ENCODE measurements at regions not wholly inside any gene's neighbourhood (a gene's known extent, or its start where the extent isn't known, plus 50 kb on each side); places are given as distances from the start of the nearest gene placed in this dataset.
A peak's percentile ranks its signal among the peaks of the same experiment; 100 is the strongest.

DNA sequence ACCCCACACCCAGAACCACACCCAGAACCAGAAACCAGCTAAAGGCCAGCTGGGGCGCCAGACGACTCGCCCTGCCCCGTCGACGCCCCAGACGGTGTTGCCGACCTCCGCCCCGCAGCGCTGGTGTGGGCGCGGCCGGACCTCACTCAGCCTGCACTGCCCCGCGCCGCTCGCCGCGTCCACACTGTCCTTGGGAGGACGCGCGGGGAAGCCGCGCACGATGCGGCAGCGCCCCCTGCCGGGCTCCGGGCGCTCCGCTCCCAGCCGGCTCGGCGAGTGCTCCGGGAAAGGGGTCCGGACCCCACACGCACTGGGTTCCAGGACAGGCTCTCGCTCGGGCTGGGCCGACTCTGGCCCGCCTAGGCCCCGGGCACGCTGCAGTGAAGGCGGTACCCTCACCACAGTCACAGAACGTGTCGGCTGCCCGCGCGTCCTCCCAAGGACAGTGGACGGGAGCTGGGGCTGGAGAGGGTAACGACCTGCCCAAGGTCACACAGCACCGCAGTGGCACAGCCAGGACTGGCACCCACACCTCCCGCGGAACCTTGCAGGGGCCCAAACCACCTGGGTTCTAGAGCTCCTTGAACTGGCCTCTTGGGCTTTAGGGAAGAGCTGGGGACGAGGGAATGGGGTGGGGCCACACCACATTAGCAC, 90.2 kb downstream of the DMRTA2 start:
- H3K4me3 ChIP-seq (ENCODE audit: low read depth, low read length), result peak overlapping the region; percentile 55
- peak; percentile 28 for DNase-seq (ENCODE audit: low read depth)
- TF ChIP-seq, protein P1, sequence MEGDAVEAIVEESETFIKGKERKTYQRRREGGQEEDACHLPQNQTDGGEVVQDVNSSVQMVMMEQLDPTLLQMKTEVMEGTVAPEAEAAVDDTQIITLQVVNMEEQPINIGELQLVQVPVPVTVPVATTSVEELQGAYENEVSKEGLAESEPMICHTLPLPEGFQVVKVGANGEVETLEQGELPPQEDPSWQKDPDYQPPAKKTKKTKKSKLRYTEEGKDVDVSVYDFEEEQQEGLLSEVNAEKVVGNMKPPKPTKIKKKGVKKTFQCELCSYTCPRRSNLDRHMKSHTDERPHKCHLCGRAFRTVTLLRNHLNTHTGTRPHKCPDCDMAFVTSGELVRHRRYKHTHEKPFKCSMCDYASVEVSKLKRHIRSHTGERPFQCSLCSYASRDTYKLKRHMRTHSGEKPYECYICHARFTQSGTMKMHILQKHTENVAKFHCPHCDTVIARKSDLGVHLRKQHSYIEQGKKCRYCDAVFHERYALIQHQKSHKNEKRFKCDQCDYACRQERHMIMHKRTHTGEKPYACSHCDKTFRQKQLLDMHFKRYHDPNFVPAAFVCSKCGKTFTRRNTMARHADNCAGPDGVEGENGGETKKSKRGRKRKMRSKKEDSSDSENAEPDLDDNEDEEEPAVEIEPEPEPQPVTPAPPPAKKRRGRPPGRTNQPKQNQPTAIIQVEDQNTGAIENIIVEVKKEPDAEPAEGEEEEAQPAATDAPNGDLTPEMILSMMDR (IDR thresholded peaks at IDR 0.05; ENCODE audit: insufficient read depth, low read length), result peak; percentile 56

DNA sequence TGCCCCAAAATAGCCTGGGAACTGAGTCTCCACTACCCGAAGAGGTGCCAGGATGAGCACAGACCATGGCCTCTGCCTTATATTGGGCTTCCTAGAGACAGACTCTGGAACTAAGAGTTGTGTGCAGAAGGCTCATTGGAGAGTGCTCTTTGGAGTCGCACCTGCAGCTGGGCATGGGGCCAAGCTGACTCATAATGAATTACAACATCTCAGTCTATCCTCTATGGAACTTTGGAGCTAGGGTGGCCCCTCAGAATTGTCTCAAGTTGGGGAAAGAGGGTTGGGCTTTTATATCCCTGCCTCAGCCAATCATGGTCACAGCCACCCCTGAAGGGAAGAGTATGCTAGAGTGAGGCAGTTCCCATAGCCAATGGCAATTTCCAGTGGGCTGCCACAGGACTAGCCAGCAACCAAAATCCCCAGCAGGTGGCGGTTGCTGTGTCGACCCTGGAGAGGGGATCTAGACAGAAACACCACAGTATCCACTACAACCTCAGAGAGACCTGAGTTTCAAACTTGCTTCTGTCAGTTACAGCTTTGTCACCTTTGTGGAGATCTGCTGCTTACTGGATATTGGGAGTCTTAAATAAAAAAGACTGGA, 93.8 kb downstream of the DMRTA2 start:
- no peak overlapping the region for H3K4me3 ChIP-seq (ENCODE audit: low read depth, low read length)
- TF ChIP-seq, protein P1 (IDR thresholded peaks at IDR 0.05; ENCODE audit: insufficient read depth, low read length), result no peak
- peak; percentile 2 for DNase-seq (ENCODE audit: low read depth)

DNA sequence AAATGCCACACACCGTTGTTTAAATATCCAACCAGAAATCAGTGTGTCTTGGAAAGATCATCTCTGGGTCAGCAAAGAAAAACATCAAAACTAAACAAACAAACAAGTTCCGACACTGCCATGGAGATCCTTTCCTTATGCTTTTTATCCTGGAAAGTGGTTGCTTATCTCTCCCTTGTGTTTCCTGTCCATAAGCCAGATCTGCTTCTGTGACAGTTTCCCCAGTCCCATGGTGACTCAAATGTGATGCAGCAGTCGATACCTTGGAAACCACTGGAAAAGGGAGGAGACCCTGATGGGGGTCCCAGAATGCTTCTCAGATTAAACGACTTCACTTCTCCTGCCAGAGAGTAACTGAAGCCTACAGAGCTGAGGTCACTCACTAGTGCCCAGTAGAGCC, 94.7 kb downstream of the DMRTA2 start:
- no peak overlapping the region for H3K4me3 ChIP-seq (ENCODE audit: low read depth, low read length)
- DNase-seq (ENCODE audit: low read depth), result no peak

DNA sequence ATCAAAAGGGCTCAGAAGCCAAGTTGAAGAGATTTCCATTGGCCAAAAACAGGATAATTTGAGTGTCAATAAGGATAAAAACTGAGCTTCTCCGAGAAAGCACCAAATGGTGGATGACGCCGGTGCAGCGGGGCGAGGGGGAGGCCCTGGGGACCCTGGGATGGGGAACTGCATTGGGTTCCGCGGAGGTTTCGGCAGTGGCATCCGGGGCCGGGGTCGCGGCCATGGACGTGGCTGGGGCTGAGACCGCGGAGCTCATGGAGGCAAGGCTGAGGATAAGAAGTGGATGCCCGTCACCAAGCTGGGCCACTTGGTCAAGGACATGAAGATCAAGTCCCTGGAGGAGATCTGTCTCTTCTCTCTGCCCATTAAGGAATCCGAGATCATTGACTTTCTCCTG, 97.2 kb downstream of the DMRTA2 start:
- DNase-seq (ENCODE audit: low read depth), result no peak
- H3K4me3 ChIP-seq (ENCODE audit: low read depth, low read length), result no peak overlapping the region
- TF ChIP-seq, protein P1 (IDR thresholded peaks at IDR 0.05; ENCODE audit: insufficient read depth, low read length), result no peak

More for the DNA sequence above, 94.7 kb downstream of the DMRTA2 start:
- TF ChIP-seq, protein P1 (IDR thresholded peaks at IDR 0.05; ENCODE audit: insufficient read depth, low read length), result no peak

DNA sequence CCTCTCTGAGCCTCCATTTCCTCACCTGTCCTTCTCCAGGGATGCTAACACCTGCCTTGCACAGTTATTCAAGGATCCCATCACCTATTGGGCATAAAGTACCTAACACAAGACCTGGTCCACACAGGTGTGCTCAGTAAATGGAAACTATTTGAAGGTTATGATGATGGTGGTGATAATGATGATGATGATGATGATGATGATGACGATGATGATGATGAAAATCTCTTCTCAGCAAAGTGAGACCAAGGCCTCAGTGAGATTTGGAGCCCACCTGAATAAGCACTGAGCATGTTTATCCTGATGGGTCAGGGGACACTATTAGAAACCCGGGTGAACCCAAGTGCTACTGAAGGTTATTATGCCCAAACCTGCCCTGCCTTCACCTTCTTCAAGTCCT, 100.7 kb downstream of the DMRTA2 start:
- H3K4me3 ChIP-seq (ENCODE audit: low read depth, low read length), result no peak overlapping the region
- TF ChIP-seq, protein P1 (IDR thresholded peaks at IDR 0.05; ENCODE audit: insufficient read depth, low read length), result no peak

DNA sequence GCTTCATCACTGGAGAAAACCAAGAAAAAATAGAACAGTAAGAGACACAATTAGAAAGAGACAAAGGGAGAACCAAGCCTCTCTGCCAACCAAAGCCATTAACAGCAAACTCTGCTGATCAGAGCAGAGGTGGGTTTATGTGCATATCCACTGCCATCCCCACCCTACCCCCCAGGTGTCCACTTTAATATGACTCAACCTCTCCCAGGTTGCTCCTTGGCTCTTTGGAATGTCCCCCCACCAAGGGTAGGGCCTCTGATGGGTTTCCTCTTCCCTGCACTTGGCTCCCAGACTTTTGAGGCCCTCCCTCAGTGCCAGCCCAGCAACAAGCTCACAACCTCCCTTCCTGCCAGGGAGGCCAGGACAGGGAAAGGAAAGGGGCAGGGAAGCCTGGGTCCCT, 104.8 kb downstream of the DMRTA2 start:
- DNase-seq (ENCODE audit: low read depth), result no peak
- TF ChIP-seq, protein P1 (IDR thresholded peaks at IDR 0.05; ENCODE audit: insufficient read depth, low read length), result no peak
- H3K4me3 ChIP-seq (ENCODE audit: low read depth, low read length), result no peak overlapping the region

More for the DNA sequence above, 100.7 kb downstream of the DMRTA2 start:
- DNase-seq (ENCODE audit: low read depth), result no peak

All from fibroblast of the aortic adventitia (primary cell).